Epidermal melanocyte (primary cell): ENCODE measurements at regions not wholly inside any gene's neighbourhood (a gene's known extent, or its start where the extent isn't known, plus 50 kb on each side); places are given as distances from the start of the nearest gene placed in this dataset.

Experiments
- DNase-seq: peaks from one replicate; pipeline ENCODE4 v3.0.0; 2011; ENCODE audit warnings: low spot score; ENCODE audit not compliant: insufficient read length

DNA sequence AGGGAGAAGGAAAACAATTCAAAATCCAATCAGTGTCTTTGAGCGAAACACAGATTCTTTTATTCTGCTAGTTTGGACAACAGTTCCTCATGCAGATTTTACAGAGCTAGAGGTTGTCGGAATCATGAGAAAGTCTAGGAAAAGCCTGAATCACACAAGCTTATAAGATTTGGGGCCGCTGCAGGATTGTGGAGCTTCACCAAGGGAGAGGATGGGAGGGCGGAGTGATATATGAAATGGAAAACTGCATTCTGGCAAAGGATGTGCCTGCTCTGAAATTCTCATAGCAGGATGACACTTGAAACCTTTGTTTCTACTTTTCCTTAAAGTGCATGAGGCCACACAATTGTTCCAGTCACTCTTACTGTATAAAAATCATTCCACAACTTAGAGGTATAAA, 134.3 kb downstream of the OR2K2 start:
- DNase-seq, result no peak

- DNase-seq, result no peak
Measured at GRCh38 chr9:111193095-111193494, 136.9 kb downstream of the OR2K2 start.

DNA sequence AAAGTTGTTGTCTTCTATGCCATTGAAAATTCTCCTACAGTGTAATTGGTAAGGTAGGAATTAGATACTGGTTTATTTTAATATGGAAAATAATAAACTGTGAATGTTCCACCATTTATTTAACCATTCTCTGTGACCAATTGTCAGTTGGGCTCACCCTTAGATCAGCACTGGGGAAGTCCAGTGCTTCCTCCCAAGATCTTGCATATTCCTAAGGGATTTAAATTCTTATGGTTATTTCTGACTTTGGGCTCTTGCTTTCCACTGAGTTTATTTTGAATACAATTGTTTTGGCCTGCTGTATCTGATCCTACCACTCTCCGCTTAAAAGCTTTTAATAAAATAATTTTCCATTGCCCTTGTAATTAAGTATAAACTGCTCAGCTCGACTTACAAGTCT, 137.4 kb downstream of the OR2K2 start:
- no peak for DNase-seq

GRCh38 chr9:111190347-111190746, 139.7 kb downstream of the OR2K2 start:
- no peak for DNase-seq

DNA sequence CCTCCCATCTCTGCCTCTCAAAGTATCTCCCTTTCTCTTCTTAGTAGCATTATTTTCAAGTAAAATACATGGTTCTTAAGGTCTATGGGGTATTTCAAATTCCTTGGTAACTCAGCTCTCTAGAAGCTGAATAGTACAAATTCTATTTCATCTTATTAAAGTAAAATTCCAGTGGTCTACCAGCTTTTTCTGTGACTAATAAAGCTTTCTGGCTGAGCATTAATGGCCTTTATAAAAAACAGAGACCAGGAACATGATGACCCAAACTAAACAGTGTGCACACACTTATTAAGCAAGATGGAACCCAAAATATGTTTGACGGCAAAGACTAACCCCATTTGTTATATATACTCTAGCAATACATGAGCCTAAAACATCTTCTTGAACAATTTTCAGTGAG, 142.6 kb downstream of the OR2K2 start:
- no peak for DNase-seq

DNA sequence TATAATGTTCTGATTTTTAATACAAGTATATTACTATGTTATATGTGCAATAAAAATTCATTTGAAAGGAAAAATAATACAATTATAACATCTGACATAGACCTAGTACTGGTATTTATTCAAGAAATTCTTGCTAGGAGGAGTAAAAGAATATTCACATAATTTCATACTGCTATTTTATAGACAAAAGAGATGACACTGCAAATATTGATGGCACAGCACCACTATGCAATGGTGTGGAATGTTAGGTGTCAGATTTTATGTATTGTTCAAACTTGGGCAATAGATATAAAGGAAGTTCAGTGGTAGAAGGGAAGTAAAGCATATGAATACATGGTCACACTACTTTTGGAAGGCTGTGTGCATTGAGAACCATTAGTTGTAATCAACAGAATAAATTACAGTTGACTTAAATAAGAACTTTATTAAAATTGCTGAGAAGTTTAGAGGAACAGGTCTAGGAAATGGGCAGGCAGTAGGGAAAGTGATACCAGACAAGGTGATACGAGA, 143.9 kb downstream of the OR2K2 start:
- no peak for DNase-seq

- no peak for DNase-seq
Measured at GRCh38 chr9:111180811-111181210, 142.5 kb upstream of the LPAR1 start.

DNA sequence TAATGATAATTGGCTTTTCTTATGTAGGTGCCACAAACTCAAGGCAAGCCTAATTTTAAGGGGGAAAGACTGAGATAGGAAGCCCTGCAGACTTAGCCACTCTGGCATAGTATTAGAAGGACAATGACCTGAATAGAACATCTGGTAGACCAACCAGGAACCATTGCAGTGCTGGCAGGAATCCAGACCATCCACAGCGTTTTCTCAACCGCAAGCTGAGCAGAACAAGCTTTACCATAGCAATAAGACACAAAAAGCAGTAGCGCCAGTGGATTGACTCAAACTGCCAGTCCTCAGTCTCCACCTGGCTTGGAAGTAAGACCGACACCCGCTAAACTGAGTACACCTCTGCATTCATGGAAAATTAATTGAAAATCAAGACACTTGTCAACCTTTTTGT, 141.3 kb upstream of the LPAR1 start:
- DNase-seq, result no peak

DNA sequence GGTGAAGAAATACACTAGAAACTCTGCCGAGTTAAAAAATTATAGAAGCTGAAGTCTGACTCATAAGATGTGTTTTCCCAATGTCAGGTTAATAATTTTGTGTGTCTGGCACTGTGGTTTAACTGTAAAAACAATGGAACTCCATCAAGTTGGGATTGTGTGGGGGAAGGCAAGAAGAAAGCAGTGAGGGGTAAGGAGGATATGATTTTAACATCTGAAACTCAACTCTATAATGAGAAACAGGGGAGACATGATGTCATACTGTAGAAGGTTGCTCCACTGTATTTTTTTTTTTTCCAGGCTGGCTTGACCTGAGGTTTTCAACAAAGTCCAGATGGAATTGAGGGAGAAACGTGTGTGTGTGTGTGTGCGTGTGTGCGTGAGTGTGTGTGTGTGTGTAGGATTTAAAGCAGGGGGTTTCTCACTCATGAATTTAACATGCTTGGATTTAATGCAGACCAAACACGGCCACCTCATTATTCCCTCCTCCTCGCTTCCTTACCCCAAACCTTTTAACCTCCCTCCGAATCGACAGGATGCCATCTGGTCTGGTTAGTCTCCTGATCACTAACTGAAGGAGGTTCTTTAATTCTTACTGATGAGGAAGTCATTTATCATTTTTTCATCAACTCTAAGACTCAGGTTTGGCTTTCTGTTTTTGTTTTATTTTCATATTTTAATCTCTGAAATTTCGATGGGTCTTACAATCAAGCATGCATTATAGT, 140.2 kb upstream of the LPAR1 start:
- DNase-seq, result no peak

DNA sequence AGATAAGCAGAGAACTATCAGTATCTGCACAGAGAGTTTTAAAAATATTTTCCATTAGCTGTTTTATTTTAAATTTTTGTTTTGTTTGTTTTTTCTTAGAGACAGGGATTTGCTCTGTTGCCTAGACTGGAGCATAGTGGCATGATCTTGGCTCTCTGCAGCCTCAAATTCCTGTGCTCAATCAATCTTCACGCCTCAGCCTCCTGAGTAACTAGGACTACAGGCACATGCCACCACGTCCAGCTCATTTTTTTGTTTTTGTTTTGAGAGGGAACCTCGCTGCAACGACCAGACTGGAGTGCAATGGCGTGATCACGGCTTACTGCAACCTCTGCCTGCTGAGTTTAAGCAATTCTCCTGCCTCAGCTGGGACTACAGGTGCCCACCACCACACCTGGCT, 138.2 kb upstream of the LPAR1 start:
- no peak for DNase-seq

- DNase-seq, result no peak
Measured at GRCh38 chr9:111175350-111175749, 137.1 kb upstream of the LPAR1 start.

GRCh38 chr9:111167341-111167740, 129.1 kb upstream of the LPAR1 start:
- DNase-seq, result no peak

GRCh38 chr9:111163716-111164389, 125.6 kb upstream of the LPAR1 start:
- DNase-seq, result no peak

- DNase-seq, result no peak
Measured at GRCh38 chr9:111162026-111162425, 123.8 kb upstream of the LPAR1 start.

GRCh38 chr9:111161015-111161415, 122.7 kb upstream of the LPAR1 start:
- no peak for DNase-seq

- DNase-seq, result no peak
Measured at GRCh38 chr9:111158999-111159398, 120.7 kb upstream of the LPAR1 start.

GRCh38 chr9:111158363-111158762, 120.1 kb upstream of the LPAR1 start:
- peak; percentile 48 for DNase-seq

DNA sequence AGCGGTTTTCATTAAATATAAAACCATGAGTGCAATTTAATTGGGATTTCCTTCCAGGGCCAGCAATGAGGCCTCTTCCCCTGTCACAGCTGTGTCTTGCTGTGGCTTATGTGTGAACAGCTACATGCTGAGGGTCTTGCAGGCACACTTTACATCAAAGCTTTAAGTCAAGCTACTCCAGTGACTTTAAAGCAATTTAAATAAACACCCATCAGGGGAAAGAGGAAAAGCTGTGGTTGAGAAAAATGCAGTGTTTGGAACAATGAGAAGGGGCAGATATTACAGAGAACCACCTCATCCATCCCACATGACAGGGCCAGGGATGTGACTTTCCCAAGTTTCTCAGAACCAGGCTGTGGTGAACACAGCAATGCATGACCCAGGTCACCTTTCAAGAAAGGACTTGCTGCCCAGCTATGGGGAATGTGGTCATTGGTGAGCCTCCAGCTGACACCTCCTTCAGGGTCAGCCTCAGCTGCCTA, 115.9 kb upstream of the LPAR1 start:
- DNase-seq, result no peak

- DNase-seq, result no peak
Measured at GRCh38 chr9:111152614-111153406, 114.5 kb upstream of the LPAR1 start.

- DNase-seq, result no peak
Measured at GRCh38 chr9:111151537-111151936, 113.3 kb upstream of the LPAR1 start.

- DNase-seq, result no peak
Measured at GRCh38 chr9:111150181-111150580, 111.9 kb upstream of the LPAR1 start.
